ENCODE measurements at regions not wholly inside any gene's neighbourhood (a gene's known extent, or its start where the extent isn't known, plus 50 kb on each side); places are given as distances from the start of the nearest gene placed in this dataset.
A peak's percentile ranks its signal among the peaks of the same experiment; 100 is the strongest.

DNA sequence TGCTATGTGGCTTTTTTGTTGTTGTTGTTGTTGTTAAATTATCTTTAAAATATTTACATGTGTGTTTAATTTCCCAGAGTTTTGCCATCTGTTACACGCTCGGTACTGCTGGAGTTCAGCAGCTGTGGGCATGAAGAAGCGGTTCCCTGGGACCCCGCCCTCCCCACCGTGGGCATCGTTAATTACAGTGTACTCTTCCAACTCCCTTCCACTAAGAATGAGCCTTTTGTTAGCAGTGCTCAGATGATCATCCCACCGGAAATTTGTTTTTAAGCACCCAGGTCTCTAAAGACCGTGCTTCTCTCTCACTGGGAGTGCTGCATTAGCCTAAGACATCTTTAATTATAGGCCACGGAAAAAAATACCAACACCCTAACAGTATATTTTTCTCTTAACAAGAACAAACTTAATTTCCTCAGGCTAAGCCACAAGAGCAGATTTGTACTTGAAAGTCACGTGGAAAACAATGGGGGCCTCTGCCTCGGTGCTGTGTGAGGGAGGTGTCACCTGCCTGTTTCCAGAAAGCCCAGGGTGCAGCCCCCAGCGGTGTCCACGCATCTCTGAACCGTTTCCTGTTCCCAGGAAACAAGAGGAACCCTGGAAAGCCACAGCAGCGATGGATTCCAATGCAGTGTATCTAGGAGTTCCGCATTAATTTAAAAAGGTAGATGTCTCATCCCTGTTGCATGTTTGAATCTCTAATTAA is 113.3 kb upstream of the FRMD1 start:
- Mint-ChIP-seq H3K36me3 (no peaks in the 10 kb centered on the region), H3K9me3 (peaks cover 0 to 9% (median 0%) of the 10 kb centered on the region in 7 donors), H3K27ac (no peak overlapping the region), H3K4me3 (no peak overlapping the region), H3K4me1 (no peaks in the 10 kb centered on the region), H3K27me3 (ENCODE audit: low read depth in 3 of 3) (peaks cover 5 to 11% (median 5%) of the 10 kb centered on the region in 3 donors)
- DNase-seq: no peak
- Histone ChIP-seq H3K9ac (ENCODE audit: insufficient read depth, low read length, poor library complexity, severe bottlenecking) (no peak overlapping the region), H2AFZ (ENCODE audit: insufficient read depth, low read depth, low read length, poor library complexity, severe bottlenecking) (no peak overlapping the region), H3K4me2 (replicated peaks; ENCODE audit: extremely low read depth, low read length, poor library complexity, severe bottlenecking) (no peak overlapping the region), H3K36me3 (replicated peaks in 1 of 2; ENCODE audit: control insufficient read depth in 1 of 2, insufficient read depth in 2 of 2, low read length in 2 of 2) (no peaks in the 10 kb centered on the region), H3K79me2 (ENCODE audit: insufficient read depth, low read length) (no peaks in the 10 kb centered on the region), H4K20me1 (ENCODE audit: insufficient read depth, low read length) (no peaks in the 10 kb centered on the region), H3K27me3 (ENCODE audit: control insufficient read depth in 2 of 2, insufficient read depth in 2 of 2, low read length in 2 of 2) (no peaks in the 10 kb centered on the region), H3K4me3 (replicated peaks in 1 of 3; ENCODE audit: low read depth in 2 of 3, low read length in 3 of 3) (no peak overlapping the region), H3K4me1 (ENCODE audit: control insufficient read depth in 1 of 2, insufficient read depth in 2 of 2, low read length in 2 of 2) (no peaks in the 10 kb centered on the region), H3K9me3 (replicated peaks in 1 of 2; ENCODE audit: control insufficient read depth in 1 of 2, insufficient read depth in 1 of 2, low read length in 2 of 2) (peaks cover 0 to 2% of the 10 kb centered on the region in 2 donors), H3K27ac (ENCODE audit: low read depth in 1 of 2, low read length in 2 of 2) (no peak overlapping the region)
- intact Hi-C loops (cut with micrococcal nuclease): no loop called here
- TF ChIP-seq CTCF (IDR thresholded peaks at IDR 0.05): no peak
- 82% methylated on average over 13 of the region's 16 CpGs for WGBS (ENCODE audit: insufficient coverage)

- Mint-ChIP-seq H3K36me3 (no peaks in the 10 kb centered on the region), H3K27ac (no peak overlapping the region), H3K9me3 (peaks cover 0 to 12% (median 2%) of the 10 kb centered on the region in 7 donors), H3K27me3 (ENCODE audit: low read depth in 3 of 3) (peaks cover 3 to 10% (median 5%) of the 10 kb centered on the region in 3 donors), H3K4me1 (no peaks in the 10 kb centered on the region), H3K4me3 (peak overlapping the region in 1 of 2 donors; percentile 8)
- H3K4me1 ChIP-seq (ENCODE audit: control insufficient read depth in 1 of 2, insufficient read depth in 2 of 2, low read length in 2 of 2): no peaks in the 10 kb centered on the region
- intact Hi-C loops (cut with micrococcal nuclease): no loop called here
- no peaks in the 10 kb centered on the region for H3K36me3 ChIP-seq (replicated peaks in 1 of 2; ENCODE audit: control insufficient read depth in 1 of 2, insufficient read depth in 2 of 2, low read length in 2 of 2)
- no peak for DNase-seq
- no peaks in the 10 kb centered on the region for H3K79me2 ChIP-seq (ENCODE audit: insufficient read depth, low read length)
- TF ChIP-seq CTCF (IDR thresholded peaks at IDR 0.05): no peak
- H3K4me2 ChIP-seq (replicated peaks; ENCODE audit: extremely low read depth, low read length, poor library complexity, severe bottlenecking): no peak overlapping the region
- H3K9ac ChIP-seq (ENCODE audit: insufficient read depth, low read length, poor library complexity, severe bottlenecking): no peak overlapping the region
- WGBS (ENCODE audit: insufficient coverage): 89% methylated on average over 22 of the region's 22 CpGs
- H4K20me1 ChIP-seq (ENCODE audit: insufficient read depth, low read length): no peaks in the 10 kb centered on the region
- no peaks in the 10 kb centered on the region for H3K27me3 ChIP-seq (ENCODE audit: control insufficient read depth in 2 of 2, insufficient read depth in 2 of 2, low read length in 2 of 2)
- H3K4me3 ChIP-seq (replicated peaks in 1 of 3; ENCODE audit: low read depth in 2 of 3, low read length in 3 of 3): no peak overlapping the region
- H3K9me3 ChIP-seq (replicated peaks in 1 of 2; ENCODE audit: control insufficient read depth in 1 of 2, insufficient read depth in 1 of 2, low read length in 2 of 2): peaks cover 0 to 3% of the 10 kb centered on the region in 2 donors
- no peak overlapping the region for H3K27ac ChIP-seq (ENCODE audit: low read depth in 1 of 2, low read length in 2 of 2)
- no peak overlapping the region for H2AFZ ChIP-seq (ENCODE audit: insufficient read depth, low read depth, low read length, poor library complexity, severe bottlenecking)
Observed at GRCh38 chr6:168190646-168191443, 111.8 kb upstream of the FRMD1 start.

Measured in CD14-positive monocyte (primary cell).